B cell (primary cell): ENCODE measurements at regions not wholly inside any gene's neighbourhood (a gene's known extent, or its start where the extent isn't known, plus 50 kb on each side); places are given as distances from the start of the nearest gene placed in this dataset.

Source experiments
- ATAC-seq: fragments of 200-7000 bp; cut with Tn5 transposase; one replicate; pipeline ENCODE4 v1.10.0; 2021; ENCODE audit warnings: low read depth, mild to moderate bottlenecking, moderate number of reproducible peaks, moderate library complexity
- CTCF ChIA-PET: fragments of 350-600 bp; sonication (Branson Sonifier 250); formaldehyde crosslinking; loops from one replicate; lab custom pipeline; 2021; ENCODE audit warnings: antibody characterized with exemption, inconsistent platforms; lab: Charles Lee
- POLR2A ChIA-PET: fragments of 350-600 bp; sonication (Branson Sonifier 250); formaldehyde crosslinking; loops from one replicate; lab custom pipeline; 2021; ENCODE audit warnings: antibody characterized with exemption; lab: Charles Lee
- DNase-seq: peaks from one replicate; pipeline ENCODE4 v3.0.0; 2013
- H2AFZ ChIP-seq: 2 replicates; pipeline ENCODE4 v1.6.1; 2012; ENCODE audit warnings: mild to moderate bottlenecking, low read depth, low read length; ENCODE audit not compliant: insufficient read depth, poor library complexity, severe bottlenecking
- H3K27ac ChIP-seq, 2 donors: 1 replicate in 1 of 2; 2 replicates in 1 of 2; pipeline ENCODE4 v1.5.1; 2012 to 2013; ENCODE audit warnings: low read length in 2 of 2, mild to moderate bottlenecking in 2 of 2, moderate library complexity in 1 of 2
- H3K27me3 ChIP-seq, 4 experiments: fragments of 200-600 bp in 1 of 4; sonication (generic) in 1 of 4; replicated peaks in 1 of 4; 1 replicate in 2 of 4; 2 replicates in 2 of 4; pipeline versions ENCODE4 v1.6.1 to v1.7.0; 2013 to 2016; ENCODE audit warnings: low read length in 3 of 4, mild to moderate bottlenecking in 2 of 4, mixed read lengths in 1 of 4, moderate library complexity in 1 of 4; ENCODE audit not compliant: insufficient read depth in 4 of 4, control insufficient read depth in 3 of 4; ENCODE audit errors: control extremely low read depth in 1 of 4
- H3K36me3 ChIP-seq, 2 experiments: replicated peaks in 1 of 2; 1 replicate in 1 of 2; 2 replicates in 1 of 2; pipeline versions ENCODE4 v1.6.1 to v1.7.1; 2013; ENCODE audit warnings: low read length in 1 of 2; ENCODE audit not compliant: insufficient read depth in 2 of 2, control insufficient read depth in 1 of 2; ENCODE audit errors: control extremely low read depth in 1 of 2, extremely low read depth in 1 of 2
- H3K4me1 ChIP-seq, 2 donors: fragments of 200-600 bp in 1 of 2; sonication (generic) in 1 of 2; 1 replicate in 1 of 2; 2 replicates in 1 of 2; pipeline versions ENCODE4 v1.5.1 to v1.6.1; 2013 to 2017; ENCODE audit warnings: low read length in 2 of 2; ENCODE audit not compliant: control insufficient read depth in 2 of 2, insufficient read depth in 2 of 2
- H3K4me2 ChIP-seq: replicated peaks from 2 replicates; pipeline ENCODE3; 2012; ENCODE audit warnings: mild to moderate bottlenecking, low read depth, low read length; ENCODE audit not compliant: poor library complexity, severe bottlenecking
- H3K4me3 ChIP-seq, 5 experiments: fragments of 200-600 bp in 1 of 5; sonication (generic) in 1 of 5; 1 replicate in 3 of 5; 2 replicates in 2 of 5; pipeline versions ENCODE4 v1.5.1 to v1.7.0; 2011 to 2016; ENCODE audit warnings: low read length in 4 of 5, mild to moderate bottlenecking in 4 of 5, low read depth in 2 of 5, control low read depth in 1 of 5, moderate library complexity in 1 of 5; ENCODE audit not compliant: insufficient read depth in 1 of 5; ENCODE audit errors: control extremely low read depth in 1 of 5, extremely low read depth in 1 of 5
- H3K79me2 ChIP-seq: fragments of 200-600 bp; sonication (generic); one replicate; pipeline ENCODE4 v1.6.0; 2016; ENCODE audit warnings: low read length; ENCODE audit not compliant: control insufficient read depth, insufficient read depth
- H3K9ac ChIP-seq: fragments of 200-600 bp; sonication (generic); 2 replicates; pipeline ENCODE4 v1.6.1; 2017; ENCODE audit warnings: mild to moderate bottlenecking, low read length, moderate library complexity
- H3K9me3 ChIP-seq, 3 donors: one replicate each; pipeline versions ENCODE4 v1.6.1 to v1.7.1; 2013; ENCODE audit warnings: low read length in 2 of 3; ENCODE audit not compliant: control insufficient read depth in 2 of 3, insufficient read depth in 1 of 3; ENCODE audit errors: control extremely low read depth in 1 of 3
- H4K20me1 ChIP-seq: 2 replicates; pipeline ENCODE4 v1.6.0; 2012; ENCODE audit warnings: mild to moderate bottlenecking, low read length; ENCODE audit not compliant: insufficient read depth, control insufficient read depth, poor library complexity, severe bottlenecking
- H3K27ac Mint-ChIP-seq: one replicate; pipeline ENCODE4 v1.8.0; 2021; ENCODE audit warnings: mixed read lengths
- H3K27me3 Mint-ChIP-seq: one replicate; pipeline ENCODE4 v1.8.0; 2021; ENCODE audit warnings: mixed read lengths
- H3K4me1 Mint-ChIP-seq: one replicate; pipeline ENCODE4 v1.8.0; 2021; ENCODE audit warnings: mixed read lengths
- H3K4me3 Mint-ChIP-seq: one replicate; pipeline ENCODE4 v1.8.0; 2021; ENCODE audit warnings: mixed read lengths
- H3K9me3 Mint-ChIP-seq: one replicate; pipeline ENCODE4 v1.8.0; 2022; ENCODE audit warnings: mixed read lengths; ENCODE audit not compliant: insufficient read depth
- CTCF ChIP-seq: fragments of 200-600 bp; IDR thresholded peaks from one replicate; pipeline ENCODE4 v1.8.0; 2022; ENCODE audit warnings: antibody characterized with exemption, mild to moderate bottlenecking
- EZH2 ChIP-seq: IDR thresholded peaks from 2 replicates; pipeline ENCODE4 v1.6.1; 2012; ENCODE audit warnings: borderline replicate concordance, low read depth, mild to moderate bottlenecking, moderate library complexity, low read length; ENCODE audit not compliant: insufficient read depth, poor library complexity, severe bottlenecking
- WGBS: methylation state at CpG from one replicate; pipeline ENCODE4 v1.1.5; 2013; ENCODE audit warnings: missing lambda C conversion rate; ENCODE audit not compliant: insufficient coverage; 5-methylcytosine and 5-hydroxymethylcytosine counted together
- intact Hi-C: fragments of 100-400 bp; cut with micrococcal nuclease; formaldehyde crosslinking; loops from one replicate; pipeline ENCODE4 v1.10.0; 2022

DNA sequence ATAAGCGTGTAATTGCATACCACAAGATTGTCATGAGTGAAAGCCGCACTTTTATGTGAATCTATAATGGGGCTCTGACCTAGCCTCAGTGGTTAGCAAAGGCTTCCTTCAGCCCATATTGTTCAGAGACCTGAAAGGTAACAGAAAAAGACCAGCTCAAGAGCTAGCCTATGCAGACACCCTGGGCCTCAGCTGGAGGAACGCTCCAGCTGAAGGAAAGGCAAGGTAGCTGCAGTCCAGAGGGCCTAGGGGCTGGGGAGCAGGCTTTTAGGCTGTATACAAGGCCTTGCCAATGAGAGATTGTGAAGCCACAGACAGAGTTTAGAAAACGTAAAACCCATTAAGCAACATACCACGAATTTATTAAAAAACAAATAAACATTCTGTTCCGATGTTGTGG, 246.6 kb upstream of the GHITM start:
- no peak for TF ChIP-seq CTCF
- no peak for TF ChIP-seq EZH2
- H3K27me3 Mint-ChIP-seq, result no peaks in the 10 kb centered on the region

GRCh38 chr10:83896219-83896618, 243.1 kb upstream of the GHITM start:
- no peaks in the 10 kb centered on the region for H3K79me2 ChIP-seq
- no peaks in the 10 kb centered on the region for H3K4me1 ChIP-seq
- H3K36me3 ChIP-seq, result no peaks in the 10 kb centered on the region
- no peaks in the 10 kb centered on the region for H4K20me1 ChIP-seq
- Mint-ChIP-seq H3K27me3 (no peaks in the 10 kb centered on the region), H3K9me3 (peaks cover 2% of the 10 kb centered on the region), H3K4me3 (no peak overlapping the region), H3K27ac (no peak overlapping the region), H3K4me1 (no peaks in the 10 kb centered on the region)
- no peaks in the 10 kb centered on the region for H3K9me3 ChIP-seq
- no peak for DNase-seq
- TF ChIP-seq EZH2 (no peak), CTCF (no peak)
- H3K4me3 ChIP-seq, result no peak overlapping the region
- CTCF ChIA-PET, result no interaction called here
- POLR2A ChIA-PET, result no interaction called here
- H2AFZ ChIP-seq, result no peak overlapping the region
- H3K27ac ChIP-seq, result no peak overlapping the region
- intact Hi-C loops, result no loop called here
- no peak for ATAC-seq
- H3K27me3 ChIP-seq, result no peaks in the 10 kb centered on the region
- H3K4me2 ChIP-seq, result no peak overlapping the region
- 100% methylated on average over 2 of the region's 6 CpGs for WGBS
- H3K9ac ChIP-seq, result no peak overlapping the region

More for the DNA sequence above, 246.6 kb upstream of the GHITM start:
- intact Hi-C loops, result no loop called here
- Histone ChIP-seq H3K4me1 (no peaks in the 10 kb centered on the region), H3K27me3 (no peaks in the 10 kb centered on the region), H3K27ac (no peak overlapping the region), H3K79me2 (no peaks in the 10 kb centered on the region), H3K9ac (no peak overlapping the region), H4K20me1 (no peaks in the 10 kb centered on the region), H3K4me2 (no peak overlapping the region), H3K9me3 (no peaks in the 10 kb centered on the region), H3K4me3 (no peak overlapping the region), H3K36me3 (no peaks in the 10 kb centered on the region), H2AFZ (no peak overlapping the region)
- ATAC-seq (no peak), DNase-seq (no peak)
- POLR2A ChIA-PET, result no interaction called here
- H3K4me1 Mint-ChIP-seq, result no peaks in the 10 kb centered on the region
- H3K9me3 Mint-ChIP-seq, result no peaks in the 10 kb centered on the region
- 93% methylated on average over 3 of the region's 6 CpGs for WGBS
- H3K4me3 Mint-ChIP-seq, result no peak overlapping the region
- CTCF ChIA-PET, result no interaction called here
- no peak overlapping the region for H3K27ac Mint-ChIP-seq
